Activated CD4-positive, CD25-positive, alpha-beta regulatory T cell treated with anti-CD3 and anti-CD28 coated beads, Interleukin-2, amount 50 U/mL, for 24 hours (primary cell): ENCODE measurements at regions not wholly inside any gene's neighbourhood (a gene's known extent, or its start where the extent isn't known, plus 50 kb on each side); places are given as distances from the start of the nearest gene placed in this dataset.

Experiments
- ATAC-seq, 2 donors: fragments of 150-1000 bp; cut with Tn5 transposase; one replicate each; pipeline ENCODE4 v1.10.0; 2021; ENCODE audit warnings: mild to moderate bottlenecking in 1 of 2, moderate library complexity in 1 of 2

DNA sequence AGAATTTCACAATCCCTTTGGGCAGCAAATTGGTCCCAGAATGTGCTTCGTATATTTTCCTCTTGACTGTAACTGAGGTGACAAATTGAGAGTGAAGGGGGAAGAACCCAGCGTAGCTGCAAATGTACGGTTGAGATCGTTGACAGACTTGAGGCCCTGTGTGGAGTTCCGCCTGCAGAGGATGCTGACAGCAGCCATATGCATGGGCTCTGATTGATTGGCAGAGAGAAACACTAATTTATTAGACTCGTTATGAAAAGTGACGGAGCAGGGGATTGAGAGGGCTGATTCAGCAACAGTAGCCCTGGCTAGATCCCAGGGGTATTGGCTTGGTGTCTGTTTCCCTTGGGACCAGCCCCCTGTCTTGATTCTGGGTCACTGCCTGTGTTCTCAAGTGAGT is 930.1 kb upstream of the EEF2KMT start:
- no peak for ATAC-seq

DNA sequence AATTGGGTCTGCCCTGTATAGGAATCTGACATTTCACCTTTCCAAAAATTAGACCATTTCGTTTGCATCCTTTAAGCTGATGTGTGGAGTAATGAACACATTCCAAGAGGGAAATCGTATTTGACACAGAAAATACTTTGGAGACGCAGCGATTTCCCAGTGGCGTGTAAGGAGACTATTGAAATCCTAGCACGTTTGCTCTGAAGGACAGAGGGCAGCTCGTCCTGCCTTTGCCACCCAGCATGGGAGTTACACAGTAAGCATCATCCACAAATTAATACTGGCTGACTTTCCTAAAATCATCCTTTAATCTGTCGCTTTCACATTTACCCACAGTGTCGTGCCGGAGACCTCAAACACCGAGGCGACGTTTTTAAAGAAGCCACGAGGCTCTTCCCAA is 925.9 kb upstream of the EEF2KMT start:
- ATAC-seq: no peak

DNA sequence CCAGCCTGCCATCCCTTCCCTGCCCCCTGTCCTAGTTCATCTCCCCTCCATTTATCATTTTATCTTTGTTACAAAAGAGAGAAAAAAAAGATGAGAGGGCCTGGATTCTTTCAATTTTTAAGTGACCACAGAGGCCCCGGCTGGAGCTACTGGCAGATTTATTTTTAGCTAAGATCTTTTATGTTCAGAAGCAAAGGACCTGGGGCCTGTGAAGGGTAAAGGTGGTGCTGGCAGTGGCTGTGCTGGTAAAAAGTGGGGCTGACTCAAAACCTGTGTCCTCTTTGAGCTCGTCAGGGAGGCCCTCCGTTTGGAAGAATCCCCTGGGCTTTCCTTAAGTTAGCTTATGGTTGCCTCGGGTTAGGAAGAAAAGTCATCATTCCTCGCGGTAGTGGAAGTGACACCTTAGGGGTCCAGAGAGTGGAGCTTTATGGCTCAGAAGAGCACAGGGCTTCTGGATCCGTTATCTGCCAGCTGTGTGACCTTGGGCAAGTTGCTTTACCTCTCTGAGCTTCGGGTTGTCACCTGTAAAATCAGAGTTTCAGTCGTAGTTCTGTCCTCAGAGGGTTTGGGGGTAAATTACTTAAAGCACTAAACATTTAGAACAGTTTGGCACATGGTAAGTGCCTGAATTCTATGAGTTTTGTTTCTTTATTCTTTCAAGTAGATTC is 923.8 kb upstream of the EEF2KMT start:
- no peak for ATAC-seq

DNA sequence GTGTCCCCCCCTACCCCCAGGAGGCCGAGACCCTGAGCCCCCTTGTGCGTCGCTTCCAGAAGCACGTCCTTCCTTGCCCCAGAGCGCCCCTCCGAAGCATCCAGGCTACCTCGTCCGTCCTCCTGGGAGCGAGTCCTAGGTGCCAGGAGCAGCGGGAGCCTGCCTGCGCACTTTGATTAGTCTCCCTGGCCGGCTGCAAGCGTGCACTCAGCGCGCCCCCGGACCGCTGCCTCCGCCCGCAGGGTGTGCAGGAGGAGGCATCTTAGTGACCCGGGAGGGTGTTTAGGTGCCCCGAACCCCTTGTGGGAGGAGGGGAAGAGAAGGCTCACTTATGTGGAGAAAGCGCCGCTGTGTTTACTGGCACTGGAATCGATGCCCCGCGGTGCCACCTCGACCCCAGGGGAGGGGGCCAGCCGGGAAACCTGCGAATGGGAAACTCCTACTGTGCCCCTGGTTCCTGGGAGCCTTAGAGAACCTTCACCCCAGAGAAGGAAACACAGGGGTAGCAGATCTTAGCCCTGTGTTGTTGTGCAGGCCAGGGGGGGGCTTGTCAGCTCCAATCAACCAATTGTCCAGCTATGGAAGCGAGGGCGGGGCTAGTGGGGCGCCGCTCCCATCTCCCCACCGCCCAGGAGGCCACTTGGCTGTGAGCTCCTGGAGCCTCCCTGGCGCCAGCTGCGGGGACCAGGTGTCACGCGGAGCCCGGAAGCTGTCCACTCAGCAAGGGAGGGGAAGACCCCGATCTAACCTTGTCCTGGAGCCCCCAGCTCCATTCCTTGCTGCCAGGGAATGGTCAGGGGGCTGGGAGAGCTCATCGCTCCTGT is 922.8 kb upstream of the EEF2KMT start:
- no peak for ATAC-seq

DNA sequence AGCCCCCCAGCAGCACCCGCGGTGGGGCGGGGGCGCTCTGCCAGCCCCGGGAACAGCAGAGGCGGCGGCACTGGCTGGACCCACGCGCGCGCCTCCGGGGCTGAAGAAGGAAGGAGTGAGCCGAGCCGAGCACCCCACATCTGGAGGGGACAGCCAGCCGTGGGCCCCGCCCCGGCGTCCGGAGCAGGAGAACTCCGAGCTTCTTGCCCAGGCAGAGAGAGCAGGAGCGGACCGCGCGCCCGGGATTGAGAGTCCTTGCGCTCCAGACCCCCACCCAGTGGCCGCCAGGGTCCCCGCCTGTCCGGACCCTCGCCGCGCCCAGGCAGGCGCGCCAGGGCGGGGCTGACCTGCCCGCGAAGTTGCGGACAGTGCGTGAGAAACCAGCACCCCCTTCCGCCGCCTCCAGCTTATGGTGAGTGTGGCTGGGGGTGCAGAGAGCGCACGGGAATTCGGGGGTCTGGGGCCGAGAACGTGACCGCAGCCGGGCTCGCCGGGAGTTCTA is 921.9 kb upstream of the EEF2KMT start:
- ATAC-seq: no peak

DNA sequence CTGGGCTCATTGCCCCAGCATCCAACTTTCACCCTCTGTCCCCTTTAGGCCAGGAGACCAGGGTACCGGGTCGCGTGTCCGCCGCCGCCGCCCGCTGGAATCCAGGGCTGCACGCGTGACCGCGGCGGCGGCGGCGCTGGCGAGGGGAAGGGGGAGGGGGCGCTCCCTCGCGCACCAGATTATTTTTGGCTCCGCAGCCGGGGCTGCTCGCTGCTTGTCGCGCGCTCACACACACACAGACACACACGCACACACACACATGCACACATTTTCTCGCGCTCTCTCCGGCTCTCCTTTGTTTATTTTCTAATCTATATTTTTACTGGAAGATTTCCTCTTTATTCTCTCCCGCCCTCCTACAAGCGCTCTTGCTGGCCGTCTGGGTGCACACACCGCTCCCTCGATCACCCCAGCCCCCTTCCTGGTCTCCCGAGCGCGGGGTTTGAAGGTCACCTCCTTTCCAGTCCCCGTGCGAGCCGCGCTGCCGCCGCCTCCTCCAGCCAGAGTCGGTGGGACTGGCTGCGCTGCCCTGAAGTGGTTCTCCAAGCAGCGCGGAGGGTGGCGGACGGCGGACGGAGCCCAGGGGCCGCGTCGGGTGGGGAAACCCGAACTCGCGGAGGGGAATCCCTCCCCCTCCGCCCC is 921.4 kb upstream of the EEF2KMT start:
- ATAC-seq: no peak

DNA sequence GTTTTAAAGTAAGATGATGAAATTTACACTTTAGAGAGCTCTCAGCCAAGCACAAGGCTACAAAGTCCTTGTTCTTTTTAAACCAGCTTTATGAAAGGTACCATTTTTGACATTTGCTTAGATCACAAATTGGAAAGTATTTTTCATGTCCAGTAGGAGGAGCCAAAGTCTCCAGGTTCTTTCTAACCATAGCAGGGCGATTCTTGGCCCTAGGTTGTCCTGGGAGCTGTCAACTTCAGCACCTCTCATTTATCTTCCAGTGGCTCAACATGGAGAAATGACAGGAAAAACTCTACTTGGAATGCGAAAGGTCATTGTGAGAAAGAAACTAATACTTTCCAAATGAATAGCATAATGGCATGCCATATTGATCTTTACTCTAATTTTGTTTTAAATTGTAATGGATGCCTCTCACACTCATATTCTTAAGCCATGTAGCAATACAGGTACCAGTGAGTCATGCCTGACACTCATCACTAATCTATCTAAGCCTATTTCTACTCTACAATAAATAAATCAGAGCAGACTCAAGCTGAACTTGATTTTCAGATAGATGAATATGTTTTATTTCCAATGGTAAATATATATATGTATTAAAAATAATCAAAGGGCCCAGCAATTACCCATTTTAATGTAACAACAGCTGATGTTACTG is 919.1 kb upstream of the EEF2KMT start:
- ATAC-seq: no peak

DNA sequence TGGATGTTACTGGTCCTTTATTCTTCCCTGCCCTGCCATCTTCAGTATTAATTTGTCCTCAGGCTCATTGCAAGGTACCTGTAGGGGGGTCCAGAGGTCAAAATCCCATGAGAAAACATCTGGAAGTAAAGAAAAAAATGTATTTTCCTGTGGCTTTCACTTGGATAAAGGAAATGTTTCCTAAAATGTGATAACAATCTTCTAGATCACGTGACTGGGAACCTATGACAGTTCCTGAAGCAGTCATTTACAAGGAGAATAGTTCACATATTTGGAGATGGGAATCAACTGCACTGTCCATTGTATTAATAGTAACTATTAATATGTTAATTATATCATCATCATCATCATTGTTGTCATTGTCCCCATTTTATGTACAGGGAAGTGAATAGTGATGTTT is 915.1 kb upstream of the EEF2KMT start:
- ATAC-seq: no peak

DNA sequence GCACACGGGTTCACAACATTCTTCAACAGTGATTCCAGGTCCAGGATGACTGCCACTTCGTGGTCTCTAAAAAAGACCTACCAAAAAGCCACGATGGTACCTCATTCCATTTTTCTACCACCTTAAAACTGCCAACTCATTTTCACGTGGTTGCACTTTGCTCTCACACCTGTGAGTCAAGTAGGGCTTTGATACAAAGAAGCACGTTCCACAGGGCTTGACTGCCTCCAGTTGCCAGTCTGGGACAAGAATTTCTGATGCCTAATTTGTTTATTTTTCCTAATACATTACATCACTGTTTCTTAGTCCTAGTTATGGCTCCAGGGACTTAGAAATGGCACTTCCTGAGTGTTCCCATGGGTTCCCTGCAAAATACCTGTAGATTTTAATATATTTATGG is 911.6 kb upstream of the EEF2KMT start:
- ATAC-seq: no peak

DNA sequence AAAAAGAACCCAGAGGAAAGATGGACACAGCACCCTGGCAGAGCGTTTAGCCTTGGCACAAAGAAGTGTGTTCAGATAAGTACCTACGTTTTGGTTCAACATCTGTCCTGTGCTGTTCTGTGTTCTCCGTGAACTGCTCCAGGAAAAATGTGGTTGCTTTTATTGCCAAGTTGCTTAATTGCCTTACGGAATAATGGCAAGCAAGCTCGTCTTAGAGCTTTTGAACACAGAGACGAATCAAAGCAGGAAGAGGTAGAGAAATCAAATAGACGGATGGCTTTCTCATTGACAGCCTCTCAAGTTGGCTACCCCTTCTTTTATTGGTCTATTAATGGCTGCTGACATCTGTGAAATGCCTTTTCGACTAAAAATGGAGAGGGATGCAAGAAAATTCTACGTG is 911.1 kb upstream of the EEF2KMT start:
- ATAC-seq: no peak

DNA sequence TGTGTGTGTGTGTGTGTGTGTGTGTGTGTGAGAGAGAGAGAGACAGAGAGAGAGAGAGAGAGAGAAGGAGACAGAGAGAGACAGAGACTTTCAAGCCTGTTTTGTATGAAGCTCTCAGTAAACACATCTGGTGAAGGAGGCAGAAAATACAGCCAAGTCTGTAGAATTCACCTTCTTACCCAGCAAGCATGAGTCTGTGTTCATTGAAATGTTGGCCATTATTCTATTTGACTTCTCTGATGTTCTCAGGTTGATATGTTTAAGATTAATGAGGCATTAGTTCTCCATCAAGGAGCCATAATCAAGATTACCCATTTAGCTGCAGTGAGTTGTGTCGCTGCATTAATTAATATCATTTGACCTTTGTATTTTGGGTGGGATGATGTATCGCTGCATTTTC is 895.8 kb upstream of the EEF2KMT start:
- ATAC-seq: no peak

DNA sequence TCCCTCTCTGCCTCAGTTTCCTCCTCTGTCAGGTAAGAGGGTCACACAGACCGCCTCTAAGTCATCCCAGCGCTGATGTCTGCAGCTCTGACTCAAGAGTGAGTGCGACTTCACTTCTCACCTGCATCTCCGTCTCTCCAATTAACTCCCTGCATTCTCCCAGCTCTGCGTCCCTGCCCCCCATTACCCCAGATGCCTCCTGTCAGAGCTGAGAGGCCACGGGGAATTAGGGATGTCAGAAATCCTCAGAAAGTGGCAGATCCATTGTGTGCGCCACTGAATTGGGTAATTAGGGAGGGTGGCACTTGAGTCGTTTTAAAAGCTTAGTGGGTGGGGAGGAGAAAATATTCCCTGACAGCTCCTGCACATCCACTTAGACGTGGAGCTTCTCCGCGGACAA is 885.4 kb upstream of the EEF2KMT start:
- ATAC-seq: no peak

DNA sequence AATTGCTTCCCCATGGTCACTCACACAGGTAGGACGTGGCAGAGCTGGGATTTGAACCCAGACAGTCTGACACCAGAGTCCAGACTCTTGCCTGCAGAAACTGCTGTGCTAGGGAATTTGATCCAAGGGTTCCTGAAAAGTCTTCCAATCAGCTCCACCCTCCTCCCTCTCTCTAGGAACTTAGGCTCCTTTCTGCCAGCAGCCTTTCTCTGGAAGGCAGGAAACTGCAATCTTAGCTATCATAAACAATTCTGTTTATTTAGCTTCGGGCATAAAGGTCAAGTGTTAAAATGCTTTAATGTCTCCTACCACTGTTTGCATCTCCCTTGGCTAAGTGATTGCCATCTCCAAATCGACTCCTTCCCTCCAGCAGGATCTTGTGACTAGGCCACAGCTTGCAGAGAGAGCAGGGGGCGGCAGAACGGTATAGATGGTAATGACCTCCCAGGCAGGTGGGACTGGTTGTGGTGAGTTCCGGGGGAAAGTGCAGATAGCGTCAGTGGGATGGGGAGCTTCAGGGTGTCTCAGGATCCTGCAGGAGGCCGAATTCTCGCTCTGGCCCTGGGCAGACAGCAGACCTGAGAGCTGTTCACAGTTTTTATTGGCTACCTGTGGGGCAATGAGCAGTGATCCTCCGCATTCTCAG is 882.4 kb upstream of the EEF2KMT start:
- ATAC-seq: no peak

DNA sequence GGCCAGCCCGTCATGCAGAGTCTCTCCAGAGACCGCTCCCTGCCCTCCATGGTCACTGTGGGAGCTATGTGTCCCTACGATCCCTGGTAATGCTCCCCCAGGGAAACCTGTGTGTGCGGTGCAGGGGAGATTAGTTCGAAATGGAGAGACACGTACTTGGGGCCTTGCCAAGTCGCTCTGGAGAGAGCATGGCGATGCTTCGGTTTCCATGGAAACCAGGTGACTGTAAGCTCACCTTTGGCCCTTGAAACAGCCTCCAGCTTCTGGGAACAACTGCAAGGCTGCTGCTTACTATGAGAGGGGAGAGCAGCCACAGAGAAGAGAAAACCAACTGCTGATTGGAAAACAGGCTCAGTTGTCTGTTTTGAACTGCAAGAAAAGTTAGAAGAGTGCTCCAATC is 879.7 kb upstream of the EEF2KMT start:
- ATAC-seq: no peak

DNA sequence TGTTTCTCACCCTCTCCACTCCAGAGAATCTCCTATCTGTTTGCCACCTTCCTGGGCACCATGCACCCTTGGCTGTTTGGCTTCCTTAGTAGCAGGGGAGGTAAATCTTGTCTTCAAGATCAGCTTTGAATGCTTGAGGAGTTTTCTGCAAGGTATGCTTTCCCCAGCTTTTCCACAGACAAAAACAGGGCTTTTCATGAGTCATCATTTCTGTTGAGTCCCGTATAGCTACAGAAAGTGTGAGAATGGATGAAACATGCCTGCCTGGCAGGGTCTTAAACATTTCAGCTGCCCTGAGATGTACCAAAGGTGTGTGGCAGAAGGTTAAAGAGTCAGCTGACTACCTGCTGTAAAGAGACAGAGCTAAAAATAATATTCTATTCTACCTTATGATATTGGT is 875.2 kb upstream of the EEF2KMT start:
- ATAC-seq: no peak

DNA sequence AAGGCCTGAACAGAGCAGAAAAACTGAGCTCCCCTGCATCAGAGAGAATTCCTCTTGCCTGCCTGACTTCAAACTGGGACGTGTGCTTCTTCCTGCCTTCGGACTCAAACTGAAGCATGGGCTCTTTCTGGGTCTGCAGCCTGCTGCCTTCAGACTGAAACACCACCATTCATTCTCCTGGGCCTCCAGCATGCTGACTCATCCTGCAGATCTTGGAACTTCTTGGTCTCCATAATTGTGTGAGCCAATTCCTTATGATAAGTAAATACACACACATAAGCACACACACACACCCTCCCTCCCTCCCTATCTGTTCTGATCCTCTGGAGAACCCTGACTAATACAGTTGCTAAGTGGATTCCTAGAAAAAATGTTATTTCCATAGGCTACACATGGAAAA is 874.3 kb upstream of the EEF2KMT start:
- no peak for ATAC-seq

DNA sequence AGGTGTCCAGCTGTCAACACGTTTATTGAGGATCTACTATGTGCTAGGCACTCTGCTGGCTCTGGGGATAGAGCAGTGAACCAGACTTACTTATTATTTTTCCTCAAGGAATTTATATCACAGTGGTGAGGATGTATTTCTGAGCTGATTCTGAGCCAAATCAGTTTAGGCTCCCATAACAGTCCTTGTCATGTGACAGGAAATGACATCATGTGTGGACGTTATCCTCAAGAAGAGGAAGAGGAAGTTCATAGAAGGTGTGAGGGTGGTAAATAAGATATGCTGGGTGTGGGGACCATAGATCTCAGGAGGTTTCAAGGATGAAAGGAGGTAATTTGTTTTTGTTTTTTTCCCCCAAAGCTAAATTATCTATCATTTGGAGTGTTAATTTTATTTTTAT is 873.5 kb upstream of the EEF2KMT start:
- ATAC-seq: no peak

DNA sequence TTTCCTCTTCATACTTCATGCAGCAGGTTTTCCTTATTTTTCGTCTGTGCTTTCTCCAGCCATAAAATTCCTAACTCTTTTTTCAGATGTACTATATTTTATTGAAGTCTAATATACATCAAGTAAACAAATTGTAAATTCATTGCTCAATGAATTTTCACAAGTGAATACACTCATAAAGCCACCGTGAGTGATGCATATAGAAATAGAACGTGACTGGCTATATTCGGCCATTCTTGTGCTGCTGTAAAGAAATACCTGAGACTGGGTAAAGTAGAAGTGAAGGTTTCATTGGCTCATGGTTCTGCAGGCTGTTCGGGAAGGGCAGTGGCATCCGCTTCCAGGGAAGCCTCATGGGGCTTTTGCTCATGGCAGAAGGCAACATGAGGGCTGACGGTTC is 868.4 kb upstream of the EEF2KMT start:
- no peak for ATAC-seq

DNA sequence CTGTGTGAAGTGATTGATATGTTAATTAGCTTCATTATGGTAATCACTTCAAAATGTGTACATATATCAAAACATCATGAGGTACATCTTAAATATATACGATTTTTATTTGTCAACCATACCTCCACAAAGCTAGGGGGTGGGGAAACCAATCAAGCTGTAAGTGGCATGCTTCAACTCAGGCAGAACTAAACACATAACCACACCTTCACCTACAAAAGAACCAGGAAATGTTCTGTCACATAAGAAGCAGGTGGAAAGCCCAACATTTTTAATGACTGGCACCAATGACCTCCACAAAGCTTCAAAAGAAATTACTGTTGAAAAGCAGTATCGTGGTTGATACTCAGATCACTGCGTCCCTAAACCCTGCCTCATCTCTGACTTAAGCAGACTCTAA is 867.7 kb upstream of the EEF2KMT start:
- no peak for ATAC-seq

DNA sequence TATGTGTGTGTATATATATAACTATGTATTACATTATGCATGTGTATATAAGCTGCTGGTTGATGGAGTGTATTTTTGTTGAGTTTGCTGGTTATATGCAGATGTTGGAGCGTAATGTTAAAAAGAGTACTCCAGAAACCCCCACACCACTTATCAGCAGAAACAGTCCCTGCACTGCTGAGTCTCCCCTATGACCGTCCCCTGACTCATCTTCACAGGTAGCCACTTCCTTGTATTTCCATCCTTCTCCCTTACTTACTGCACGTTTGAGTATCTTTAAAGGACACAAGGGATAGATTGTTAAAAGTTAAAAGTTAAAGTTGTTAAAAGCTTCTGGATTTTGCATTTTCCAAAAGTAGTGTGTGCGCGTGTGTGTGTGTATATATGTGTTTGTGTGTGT is 853.9 kb upstream of the EEF2KMT start:
- ATAC-seq: no peak

DNA sequence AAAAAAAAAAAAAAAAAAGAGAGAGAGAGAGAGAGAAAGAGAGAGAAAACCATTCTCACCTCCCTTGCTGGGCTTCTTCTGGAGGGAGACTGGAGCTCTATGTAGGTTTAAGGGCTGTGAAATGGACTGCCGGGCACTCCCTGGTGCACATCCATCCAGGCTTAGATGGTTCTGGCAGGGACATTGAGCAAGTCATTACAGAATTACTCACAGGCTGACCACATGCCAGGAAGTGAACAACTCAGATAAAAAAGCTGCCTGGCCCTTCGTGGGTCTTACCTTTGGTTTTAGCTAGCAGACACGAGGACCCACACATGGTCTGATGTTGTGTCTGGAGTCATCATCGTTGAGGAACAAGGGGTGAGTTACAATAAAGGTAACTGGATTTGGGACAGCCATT is 847.4 kb upstream of the EEF2KMT start:
- ATAC-seq: no peak

DNA sequence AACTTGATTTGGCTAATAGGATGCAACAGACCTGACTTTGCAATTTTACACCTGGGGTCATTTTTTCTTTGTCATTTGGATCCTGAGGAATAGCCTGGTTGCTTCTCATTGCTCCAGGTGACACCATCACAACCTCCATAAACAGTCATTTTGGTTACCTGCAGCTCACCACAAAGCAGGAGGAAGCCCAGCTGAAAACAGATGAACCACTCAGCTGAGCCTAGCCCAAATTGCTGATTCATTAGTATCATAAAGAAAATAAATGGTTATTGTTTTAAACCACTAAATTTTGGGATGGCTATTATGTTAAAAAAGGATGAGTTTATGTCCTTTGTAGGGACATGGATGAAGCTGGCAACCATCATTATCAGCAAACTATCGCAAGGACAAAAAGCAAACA is 841.0 kb upstream of the EEF2KMT start:
- no peak for ATAC-seq

DNA sequence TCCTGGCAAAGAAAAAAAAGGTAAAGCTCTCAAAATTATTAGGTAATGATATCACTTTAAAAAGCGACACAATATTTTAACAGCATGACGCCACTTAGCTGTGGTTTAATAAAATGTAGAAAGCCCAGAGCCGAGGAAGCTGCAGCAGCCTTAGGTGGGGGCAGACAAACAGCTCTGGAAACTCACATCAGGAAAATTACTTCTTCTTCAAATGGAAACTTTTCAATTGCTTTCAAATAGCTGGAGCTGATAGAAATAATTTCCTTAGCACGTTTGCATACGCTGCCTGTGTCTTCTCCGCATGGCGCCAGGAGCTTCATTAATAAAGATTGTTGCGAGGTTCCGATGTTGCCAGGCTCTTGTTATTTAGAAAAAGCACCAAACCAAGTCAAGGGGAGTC is 835.3 kb upstream of the EEF2KMT start:
- no peak for ATAC-seq
